SK-N-SH (cell line): ENCODE measurements at regions not wholly inside any gene's neighbourhood (a gene's known extent, or its start where the extent isn't known, plus 50 kb on each side); places are given as distances from the start of the nearest gene placed in this dataset.

Source experiments
- CTCF ChIA-PET: fragments of 300-600, 350-600 bp; formaldehyde crosslinking; extraction: SDS; loops from one replicate; lab custom pipeline; 2021; lab: Yijun Ruan, JAX
- POLR2A ChIA-PET: fragments of 350-600 bp; sonication (Branson Sonifier 250); formaldehyde crosslinking; extraction: SDS; loops from one replicate; lab custom pipeline; 2020; ENCODE audit warnings: antibody characterized with exemption, inconsistent platforms; lab: Yijun Ruan, JAX
- DNase-seq: peaks from one replicate; pipeline ENCODE4 v3.0.0; 2012
- H2AFZ ChIP-seq: fragments of 200-600 bp; sonication (generic); 2 replicates; pipeline ENCODE4 v1.8.1; 2016; ENCODE audit warnings: antibody characterized with exemption, mild to moderate bottlenecking, low read depth
- H3F3A ChIP-seq: fragments of 200-600 bp; sonication (generic); replicated peaks from 2 replicates; pipeline ENCODE3; 2016; ENCODE audit warnings: antibody characterized with exemption, mild to moderate bottlenecking; ENCODE audit not compliant: insufficient read depth
- H3K27ac ChIP-seq, 2 experiments: fragments of 200-500 bp in 1 of 2; fragments of 200-600 bp in 1 of 2; sonication (Bioruptor generic) in 1 of 2; sonication (generic), shearing (Covaris generic) in 1 of 2; 2 replicates each; pipeline versions ENCODE4 v1.5.1 to v1.6.1; 2014 to 2016; ENCODE audit warnings: low read depth in 2 of 2, inconsistent platforms in 1 of 2, low read length in 1 of 2, mild to moderate bottlenecking in 1 of 2, mixed read lengths in 1 of 2
- H3K27me3 ChIP-seq: fragments of 200-600 bp; sonication (generic), shearing (Covaris generic); 2 replicates; pipeline ENCODE4 v1.6.1; 2016; ENCODE audit warnings: mixed run types; ENCODE audit not compliant: insufficient read depth
- H3K36me3 ChIP-seq, 2 experiments: fragments of 200-500 bp in 1 of 2; fragments of 200-600 bp in 1 of 2; sonication (Bioruptor generic) in 1 of 2; sonication (generic) in 1 of 2; replicated peaks in 1 of 2; 2 replicates each; pipeline versions ENCODE3 to v1.5.1; 2014 to 2016; ENCODE audit warnings: low read length in 1 of 2, mild to moderate bottlenecking in 1 of 2; ENCODE audit not compliant: insufficient read depth in 2 of 2, control insufficient read depth in 1 of 2
- H3K4me1 ChIP-seq, 2 experiments: fragments of 200-500 bp in 1 of 2; fragments of 200-600 bp in 1 of 2; sonication (Bioruptor generic) in 1 of 2; sonication (generic), shearing (Covaris generic) in 1 of 2; 2 replicates each; pipeline versions ENCODE4 v1.5.1 to v1.6.1; 2014 to 2016; ENCODE audit warnings: low read depth in 1 of 2, low read length in 1 of 2, mixed run types in 1 of 2; ENCODE audit not compliant: insufficient read depth in 2 of 2, control insufficient read depth in 1 of 2
- H3K4me2 ChIP-seq: fragments of 200-600 bp; sonication (generic), shearing (Covaris generic); 2 replicates; pipeline ENCODE4 v1.6.1; 2017; ENCODE audit warnings: mixed run types
- H3K4me3 ChIP-seq, 2 experiments: fragments of 200-500 bp in 1 of 2; fragments of 200-600 bp in 1 of 2; sonication (Bioruptor generic) in 1 of 2; sonication (generic), shearing (Covaris generic) in 1 of 2; 2 replicates each; pipeline versions ENCODE4 v1.5.1 to v1.8.1; 2014 to 2016; ENCODE audit warnings: low read depth in 2 of 2, inconsistent platforms in 1 of 2, low read length in 1 of 2, mild to moderate bottlenecking in 1 of 2, mixed read lengths in 1 of 2, moderate library complexity in 1 of 2
- H3K79me2 ChIP-seq: fragments of 200-600 bp; sonication (generic); 2 replicates; pipeline ENCODE4 v1.8.1; 2017; ENCODE audit warnings: mild to moderate bottlenecking; ENCODE audit not compliant: insufficient read depth
- H3K9ac ChIP-seq: fragments of 200-600 bp; sonication (generic); 2 replicates; pipeline ENCODE4 v1.6.1; 2017; ENCODE audit warnings: mixed run types
- H3K9me2 ChIP-seq: fragments of 200-600 bp; sonication (generic); 2 replicates; pipeline ENCODE4 v1.6.1; 2017; ENCODE audit warnings: mixed run types
- H3K9me3 ChIP-seq: fragments of 200-600 bp; sonication (generic); 2 replicates; pipeline ENCODE4 v1.6.1; 2017; ENCODE audit warnings: mixed run types, mild to moderate bottlenecking, moderate library complexity
- H4K20me1 ChIP-seq: fragments of 200-600 bp; sonication (generic); 2 replicates; pipeline ENCODE4 v1.6.1; 2017; ENCODE audit warnings: mild to moderate bottlenecking, mixed run types; ENCODE audit not compliant: insufficient read depth
- CHD2 ChIP-seq: fragments of 150-350 bp; IDR thresholded peaks from 2 replicates; pipeline ENCODE4 v1.6.1; 2018; ENCODE audit warnings: low read length; ENCODE audit not compliant: partially characterized antibody
- ELF1 ChIP-seq: IDR thresholded peaks from 2 replicates; pipeline ENCODE4 v1.4.0; 2012
- EP300 ChIP-seq, 2 experiments: IDR thresholded peaks; 2 replicates each; pipeline versions ENCODE4 v1.4.0 to v1.6.1; 2012; ENCODE audit warnings: borderline replicate concordance in 1 of 2, low read depth in 1 of 2, low read length in 1 of 2
- EZH2phosphoT487 ChIP-seq: fragments of 200-600 bp; sonication (generic); IDR thresholded peaks from 2 replicates; pipeline ENCODE4 v1.6.1; 2017; ENCODE audit warnings: low read depth, mixed run types, mild to moderate bottlenecking, antibody characterized with exemption, moderate library complexity, borderline replicate concordance
- FOSL2 ChIP-seq: IDR thresholded peaks from 2 replicates; pipeline ENCODE4 v1.4.0; 2012; ENCODE audit warnings: low read depth, mild to moderate bottlenecking, moderate library complexity, borderline replicate concordance
- FOXJ3 ChIP-seq: sonication (generic); formaldehyde crosslinking; IDR thresholded peaks from 2 replicates; pipeline ENCODE4 v1.5.1; 2020; ENCODE audit warnings: mild to moderate bottlenecking, missing genetic modification reagents
- FOXM1 ChIP-seq: IDR thresholded peaks from 2 replicates; pipeline ENCODE4 v1.4.0; 2012; ENCODE audit warnings: low read depth, mild to moderate bottlenecking
- MEF2A ChIP-seq: IDR thresholded peaks from 2 replicates; pipeline ENCODE4 v1.4.0; 2012; ENCODE audit warnings: low read depth, borderline replicate concordance
- MXI1 ChIP-seq: IDR thresholded peaks from 2 replicates; pipeline ENCODE4 v1.6.1; 2012; ENCODE audit warnings: mild to moderate bottlenecking, low read depth, low read length, improper control_type of control experiment
- NRF1 ChIP-seq: IDR thresholded peaks from 2 replicates; pipeline ENCODE4 v1.6.1; 2012; ENCODE audit warnings: low read depth, mild to moderate bottlenecking, low read length
- RCOR1 ChIP-seq: fragments of 150-350 bp; IDR thresholded peaks from 2 replicates; pipeline ENCODE4 v1.6.1; 2017; ENCODE audit warnings: antibody characterized with exemption, low read length
- REST ChIP-seq: IDR thresholded peaks from 2 replicates; pipeline ENCODE4 v1.6.1; 2012; ENCODE audit warnings: mild to moderate bottlenecking, low read depth, low read length, moderate library complexity
- RFX5 ChIP-seq: IDR thresholded peaks from 2 replicates; pipeline ENCODE4 v1.6.1; 2012; ENCODE audit warnings: mild to moderate bottlenecking, improper control_type of control experiment, low read length
- SIN3A ChIP-seq: IDR thresholded peaks from 2 replicates; pipeline ENCODE4 v1.6.1; 2012; ENCODE audit warnings: low read depth, mild to moderate bottlenecking, low read length, moderate library complexity, borderline replicate concordance
- SMC3 ChIP-seq: IDR thresholded peaks from 2 replicates; pipeline ENCODE4 v1.6.1; 2012; ENCODE audit warnings: low read depth, low read length, improper control_type of control experiment
- TAF1 ChIP-seq: IDR thresholded peaks from 2 replicates; pipeline ENCODE4 v1.6.1; 2012; ENCODE audit warnings: low read depth, mild to moderate bottlenecking, low read length, moderate library complexity, borderline replicate concordance
- TEAD4 ChIP-seq: IDR thresholded peaks from 2 replicates; pipeline ENCODE4 v1.4.0; 2012; ENCODE audit warnings: mild to moderate bottlenecking, borderline replicate concordance; ENCODE audit not compliant: insufficient read depth
- USF2 ChIP-seq: fragments of 150-350 bp; IDR thresholded peaks from 2 replicates; pipeline ENCODE4 v1.6.1; 2017; ENCODE audit warnings: antibody characterized with exemption, low read length, low read depth, borderline replicate concordance
- WGBS: methylation state at CpG from one replicate; pipeline ENCODE4 v1.1.6; 2017; ENCODE audit warnings: low lambda C conversion rate; 5-methylcytosine and 5-hydroxymethylcytosine counted together

GRCh38 chr22:22999523-22999922 is 70.8 kb upstream of the GNAZ start (continued):
- no peak for TF ChIP-seq RCOR1

- POLR2A ChIA-PET = no interaction called here
- Histone ChIP-seq H3K79me2 (no peaks in the 10 kb centered on the region), H3K9me2 (peaks cover 2% of the 10 kb centered on the region; the same call in 1 of the 2 replicates), H2AFZ (no peak overlapping the region), H3K4me3 (no peak overlapping the region), H3K4me1 (no peaks in the 10 kb centered on the region), H3K9me3 (no peaks in the 10 kb centered on the region), H3K4me2 (no peak overlapping the region), H3F3A (no peaks in the 10 kb centered on the region), H3K36me3 (no peaks in the 10 kb centered on the region)
- no peak for DNase-seq
- no peak for TF ChIP-seq RFX5
- no peak for TF ChIP-seq FOXM1
- TF ChIP-seq TEAD4 = no peak
- no peak for TF ChIP-seq USF2
- no peak for TF ChIP-seq ELF1
- TF ChIP-seq EP300 (IDR thresholded peaks at IDR 0.05; ENCODE audit: borderline replicate concordance in 1 of 2, low read depth in 1 of 2, low read length in 1 of 2) = no peak
- TF ChIP-seq RCOR1 = no peak
- no peak for TF ChIP-seq NRF1
- TF ChIP-seq EZH2phosphoT487 = no peak
- TF ChIP-seq FOSL2 = no peak
- no peak for TF ChIP-seq FOXJ3 (CRISPR knock-in tag)
- TF ChIP-seq CHD2 = no peak
- no peak for TF ChIP-seq SMC3
- TF ChIP-seq MEF2A = no peak
- TF ChIP-seq MXI1 = no peak
- no peak for TF ChIP-seq TAF1
- no peak for TF ChIP-seq REST
- no peak for TF ChIP-seq SIN3A
- TF ChIP-seq, all 33 proteins: peak for 0
- 4% methylated on average over 2 of the region's 2 CpGs for WGBS
- CTCF ChIA-PET = no interaction called here
- Histone ChIP-seq H3K27me3 (no peaks in the 10 kb centered on the region), H3K27ac (no peak overlapping the region), H4K20me1 (no peaks in the 10 kb centered on the region), H3K9ac (no peak overlapping the region)
Observed at GRCh38 chr22:23000657-23001347, 69.5 kb upstream of the GNAZ start.
